ENCODE measurements at regions not wholly inside any gene's neighbourhood (a gene's known extent, or its start where the extent isn't known, plus 50 kb on each side); places are given as distances from the start of the nearest gene placed in this dataset.

DNA sequence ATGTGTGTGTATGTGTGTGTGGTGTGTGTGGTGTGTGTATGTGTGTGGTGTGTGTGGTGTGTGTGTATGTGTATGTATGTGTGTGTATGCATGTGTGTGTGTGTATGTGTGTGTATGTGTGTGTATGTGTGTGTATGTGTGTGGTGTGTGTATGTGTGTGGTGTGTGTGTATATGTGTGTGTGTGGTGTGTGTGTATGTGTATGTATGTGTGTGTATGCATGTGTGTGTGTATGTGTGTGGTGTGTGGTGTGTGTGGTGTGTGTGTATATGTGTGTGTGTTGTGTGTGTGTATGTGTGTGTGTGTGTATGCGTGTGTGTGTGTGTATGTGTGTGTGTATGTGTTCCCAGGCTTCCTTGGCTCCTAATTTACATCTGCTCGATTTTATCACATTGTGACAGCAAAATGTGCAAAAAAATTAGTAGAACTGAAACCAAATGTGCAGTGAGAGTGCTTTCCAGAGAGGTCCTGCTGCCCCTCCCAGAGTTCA lies 234.5 kb downstream of the BMP7 start:
- peak overlapping the region; percentile 35 for H3K4me2 ChIP-seq (ENCODE audit: low read length)
- no peak overlapping the region for H3K9ac ChIP-seq (ENCODE audit: low read length)
- peaks cover 7% of the 10 kb centered on the region for H3K9me3 ChIP-seq (ENCODE audit: insufficient read depth, low read length)
- no peak overlapping the region for H3K4me3 ChIP-seq (ENCODE audit: low read length)
- no peak overlapping the region for H3K27ac ChIP-seq (ENCODE audit: low read length)
- peaks cover 12% of the 10 kb centered on the region for H3K4me1 ChIP-seq (ENCODE audit: low read length)
- TF ChIP-seq EZH2phosphoT487 (IDR thresholded peaks at IDR 0.05; ENCODE audit: low read depth) = no peak
- TF ChIP-seq, protein P1, sequence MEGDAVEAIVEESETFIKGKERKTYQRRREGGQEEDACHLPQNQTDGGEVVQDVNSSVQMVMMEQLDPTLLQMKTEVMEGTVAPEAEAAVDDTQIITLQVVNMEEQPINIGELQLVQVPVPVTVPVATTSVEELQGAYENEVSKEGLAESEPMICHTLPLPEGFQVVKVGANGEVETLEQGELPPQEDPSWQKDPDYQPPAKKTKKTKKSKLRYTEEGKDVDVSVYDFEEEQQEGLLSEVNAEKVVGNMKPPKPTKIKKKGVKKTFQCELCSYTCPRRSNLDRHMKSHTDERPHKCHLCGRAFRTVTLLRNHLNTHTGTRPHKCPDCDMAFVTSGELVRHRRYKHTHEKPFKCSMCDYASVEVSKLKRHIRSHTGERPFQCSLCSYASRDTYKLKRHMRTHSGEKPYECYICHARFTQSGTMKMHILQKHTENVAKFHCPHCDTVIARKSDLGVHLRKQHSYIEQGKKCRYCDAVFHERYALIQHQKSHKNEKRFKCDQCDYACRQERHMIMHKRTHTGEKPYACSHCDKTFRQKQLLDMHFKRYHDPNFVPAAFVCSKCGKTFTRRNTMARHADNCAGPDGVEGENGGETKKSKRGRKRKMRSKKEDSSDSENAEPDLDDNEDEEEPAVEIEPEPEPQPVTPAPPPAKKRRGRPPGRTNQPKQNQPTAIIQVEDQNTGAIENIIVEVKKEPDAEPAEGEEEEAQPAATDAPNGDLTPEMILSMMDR (IDR thresholded peaks at IDR 0.05; ENCODE audit: low read depth, low read length) = no peak
- no peaks in the 10 kb centered on the region for H3K79me2 ChIP-seq (ENCODE audit: low read length)
- H2AFZ ChIP-seq (ENCODE audit: low read depth, low read length) = no peak overlapping the region
- peaks cover 63% of the 10 kb centered on the region for H3K27me3 ChIP-seq (ENCODE audit: low read depth, low read length)
- H4K20me1 ChIP-seq (ENCODE audit: insufficient read depth, low read length) = no peaks in the 10 kb centered on the region
- peaks cover 6% of the 10 kb centered on the region for H3K36me3 ChIP-seq (replicated peaks; ENCODE audit: low read depth, low read length)

DNA sequence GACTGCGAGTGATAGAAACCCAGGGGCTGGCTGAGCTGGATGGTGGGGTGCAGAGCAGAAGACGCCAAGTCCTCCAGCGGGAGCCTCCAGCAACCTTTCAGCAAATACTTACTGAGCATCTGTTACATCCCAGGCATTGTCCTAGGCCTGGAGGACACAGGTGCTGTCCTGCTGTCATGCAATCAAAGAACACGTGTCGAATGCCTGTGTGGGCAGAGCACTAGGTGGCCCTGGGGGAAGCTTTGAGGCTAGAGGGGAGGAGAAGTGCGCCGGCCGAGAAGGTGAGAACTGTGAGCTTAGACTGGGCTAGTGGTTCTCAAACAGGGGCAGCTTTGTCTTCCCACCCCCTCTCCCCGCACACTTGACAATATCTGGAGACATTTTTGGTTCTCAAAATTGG lies 233.6 kb downstream of the BMP7 start:
- Histone ChIP-seq H3K27me3 (ENCODE audit: low read depth, low read length) (peaks cover 61% of the 10 kb centered on the region), H2AFZ (ENCODE audit: low read depth, low read length) (no peak overlapping the region), H3K36me3 (replicated peaks; ENCODE audit: low read depth, low read length) (peaks cover 6% of the 10 kb centered on the region), H3K27ac (ENCODE audit: low read length) (no peak overlapping the region), H3K9me3 (ENCODE audit: insufficient read depth, low read length) (peaks cover 7% of the 10 kb centered on the region), H3K79me2 (ENCODE audit: low read length) (no peaks in the 10 kb centered on the region), H4K20me1 (ENCODE audit: insufficient read depth, low read length) (no peaks in the 10 kb centered on the region), H3K9ac (ENCODE audit: low read length) (no peak overlapping the region), H3K4me1 (ENCODE audit: low read length) (peaks cover 12% of the 10 kb centered on the region), H3K4me3 (ENCODE audit: low read length) (no peak overlapping the region), H3K4me2 (ENCODE audit: low read length) (no peak overlapping the region)
- TF ChIP-seq, protein P1 (IDR thresholded peaks at IDR 0.05; ENCODE audit: low read depth, low read length) = no peak
- no peak for TF ChIP-seq EZH2phosphoT487 (IDR thresholded peaks at IDR 0.05; ENCODE audit: low read depth)

DNA sequence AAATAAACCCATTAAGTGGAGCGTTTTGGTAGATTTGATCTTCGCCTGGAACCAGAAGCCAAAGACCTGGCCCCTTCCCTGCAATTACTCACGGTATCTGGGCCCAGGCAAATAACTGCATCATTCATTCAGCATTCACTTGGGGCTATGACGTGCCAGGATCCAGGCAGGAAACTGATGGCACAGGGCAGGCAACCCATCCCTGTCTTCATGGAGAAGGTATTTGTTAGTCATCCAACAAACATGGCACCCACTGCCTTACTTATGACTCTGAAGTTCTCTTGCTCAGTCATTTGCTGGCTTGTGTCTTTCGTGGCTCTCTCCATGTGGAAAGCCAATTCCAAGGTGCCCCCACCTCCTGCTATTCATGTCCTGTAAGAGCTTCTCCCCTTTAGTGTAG lies 232.4 kb downstream of the BMP7 start:
- Histone ChIP-seq H3K27ac (ENCODE audit: low read length) (no peak overlapping the region), H3K36me3 (replicated peaks; ENCODE audit: low read depth, low read length) (peaks cover 6% of the 10 kb centered on the region), H4K20me1 (ENCODE audit: insufficient read depth, low read length) (no peaks in the 10 kb centered on the region), H3K79me2 (ENCODE audit: low read length) (no peaks in the 10 kb centered on the region), H3K4me3 (ENCODE audit: low read length) (no peak overlapping the region), H3K9me3 (ENCODE audit: insufficient read depth, low read length) (peaks cover 7% of the 10 kb centered on the region), H3K4me1 (ENCODE audit: low read length) (peaks cover 12% of the 10 kb centered on the region), H3K9ac (ENCODE audit: low read length) (no peak overlapping the region), H3K27me3 (ENCODE audit: low read depth, low read length) (peaks cover 60% of the 10 kb centered on the region), H2AFZ (ENCODE audit: low read depth, low read length) (no peak overlapping the region), H3K4me2 (ENCODE audit: low read length) (no peak overlapping the region)
- TF ChIP-seq EZH2phosphoT487 (IDR thresholded peaks at IDR 0.05; ENCODE audit: low read depth) = no peak
- TF ChIP-seq, protein P1 (IDR thresholded peaks at IDR 0.05; ENCODE audit: low read depth, low read length) = no peak

DNA sequence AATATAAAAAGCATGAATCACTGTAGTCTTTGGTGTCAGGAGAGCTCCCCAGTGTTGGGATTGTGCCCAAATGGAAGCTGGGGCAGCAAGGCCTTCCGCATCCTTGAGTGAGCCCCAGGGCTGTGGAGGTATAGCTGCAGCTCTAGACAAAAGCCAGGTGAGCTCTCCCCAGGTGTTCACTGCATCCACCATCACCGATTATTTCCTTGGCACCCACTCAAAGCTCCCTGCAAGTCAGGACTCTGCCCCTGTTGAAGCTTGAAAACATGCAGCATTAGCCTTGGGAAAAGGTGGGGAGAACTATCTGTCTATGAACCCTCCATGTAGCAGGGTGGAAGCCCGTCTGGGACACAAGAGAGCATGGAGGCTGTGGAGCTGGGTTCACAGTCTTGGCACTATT lies 228.8 kb downstream of the BMP7 start:
- Histone ChIP-seq H3K27me3 (ENCODE audit: low read depth, low read length) (peaks cover 79% of the 10 kb centered on the region), H3K4me2 (ENCODE audit: low read length) (no peak overlapping the region), H3K36me3 (replicated peaks; ENCODE audit: low read depth, low read length) (peaks cover 6% of the 10 kb centered on the region), H2AFZ (ENCODE audit: low read depth, low read length) (no peak overlapping the region), H3K79me2 (ENCODE audit: low read length) (no peaks in the 10 kb centered on the region), H3K9me3 (ENCODE audit: insufficient read depth, low read length) (peaks cover 7% of the 10 kb centered on the region), H3K4me3 (ENCODE audit: low read length) (no peak overlapping the region), H3K27ac (ENCODE audit: low read length) (no peak overlapping the region), H4K20me1 (ENCODE audit: insufficient read depth, low read length) (no peaks in the 10 kb centered on the region), H3K9ac (ENCODE audit: low read length) (no peak overlapping the region), H3K4me1 (ENCODE audit: low read length) (no peaks in the 10 kb centered on the region)
- TF ChIP-seq EZH2phosphoT487 (IDR thresholded peaks at IDR 0.05; ENCODE audit: low read depth) = no peak
- TF ChIP-seq, protein P1 (IDR thresholded peaks at IDR 0.05; ENCODE audit: low read depth, low read length) = no peak
